ENCODE measurements at regions not wholly inside any gene's neighbourhood (a gene's known extent, or its start where the extent isn't known, plus 50 kb on each side); places are given as distances from the start of the nearest gene placed in this dataset.
"Not testable (repeated sequence)": the region's sequence is repeated elsewhere in the genome, so short reads cannot be mapped to it uniquely, and the experiment has no call there.

GRCh38 chr4:71081192-71081591 lies 87.7 kb downstream of the DCK start:
- no peak for DNase-seq

- DNase-seq, result no peak
These were observed 100.3 kb downstream of the DCK start for GRCh38 chr4:71093745-71094144.

GRCh38 chr4:71094201-71094600 lies 100.8 kb downstream of the DCK start:
- no peak for DNase-seq

GRCh38 chr4:71095141-71095540 lies 101.7 kb downstream of the DCK start:
- DNase-seq, result no peak

- no peak for DNase-seq
These were observed 102.1 kb downstream of the DCK start for GRCh38 chr4:71095545-71095944.

GRCh38 chr4:71107726-71108125 lies 114.3 kb downstream of the DCK start:
- DNase-seq, result no peak

GRCh38 chr4:71110499-71110898 lies 117.0 kb downstream of the DCK start:
- DNase-seq, result no peak

GRCh38 chr4:71111133-71111532 lies 117.7 kb downstream of the DCK start:
- DNase-seq, result not testable (repeated sequence)

GRCh38 chr4:71113294-71113693 lies 119.8 kb downstream of the DCK start:
- no peak for DNase-seq

- no peak for DNase-seq
These were observed 127.5 kb downstream of the DCK start for GRCh38 chr4:71120831-71121524.

- no peak for DNase-seq
These were observed 130.5 kb downstream of the DCK start for GRCh38 chr4:71123951-71124350.

GRCh38 chr4:71125137-71125536 lies 131.7 kb downstream of the DCK start:
- DNase-seq, result no peak

- DNase-seq, result no peak
These were observed 133.3 kb downstream of the DCK start for GRCh38 chr4:71126719-71127118.

- no peak for DNase-seq
These were observed 137.6 kb downstream of the DCK start for GRCh38 chr4:71130827-71131603.

- no peak for DNase-seq
These were observed 139.0 kb downstream of the DCK start for GRCh38 chr4:71132486-71132885.

GRCh38 chr4:71133491-71133890 lies 140.0 kb downstream of the DCK start:
- DNase-seq, result no peak

GRCh38 chr4:71136071-71136470 lies 142.6 kb downstream of the DCK start:
- no peak for DNase-seq

GRCh38 chr4:71138007-71138615 lies 144.7 kb downstream of the DCK start:
- DNase-seq, result no peak

GRCh38 chr4:71140563-71140962 lies 147.1 kb downstream of the DCK start:
- no peak for DNase-seq

- DNase-seq, result no peak
These were observed 147.7 kb downstream of the DCK start for GRCh38 chr4:71141125-71141524.

- no peak for DNase-seq
These were observed 153.8 kb downstream of the DCK start for GRCh38 chr4:71147261-71147660.

GRCh38 chr4:71148545-71148944 lies 155.1 kb downstream of the DCK start:
- DNase-seq, result no peak

- no peak for DNase-seq
These were observed 157.6 kb downstream of the DCK start for GRCh38 chr4:71151054-71151453.

- no peak for DNase-seq
These were observed 163.2 kb downstream of the DCK start for GRCh38 chr4:71156616-71157015.
